ENCODE measurements at regions not wholly inside any gene's neighbourhood (a gene's known extent, or its start where the extent isn't known, plus 50 kb on each side); places are given as distances from the start of the nearest gene placed in this dataset.

- Histone ChIP-seq H4K20me1 (ENCODE audit: low read depth, low read length) (no peaks in the 10 kb centered on the region), H3K4me2 (ENCODE audit: low read depth, low read length, poor library complexity, severe bottlenecking) (no peak overlapping the region), H3F3A (ENCODE audit: insufficient read depth) (no peaks in the 10 kb centered on the region), H3K9me2 (replicated peaks; ENCODE audit: insufficient read depth, low read length) (no peaks in the 10 kb centered on the region), H3K79me2 (ENCODE audit: insufficient read depth, low read length) (no peaks in the 10 kb centered on the region), H3K27ac (ENCODE audit: low read depth, low read length) (no peak overlapping the region), H3K4me3 (ENCODE audit: insufficient read depth, low read length, poor library complexity, severe bottlenecking) (no peak overlapping the region), H3K9me3 (ENCODE audit: insufficient read depth, low read length) (no peaks in the 10 kb centered on the region), H3K36me3 (ENCODE audit: low read length) (no peaks in the 10 kb centered on the region), H2AFZ (ENCODE audit: low read depth, low read length, severe bottlenecking) (no peak overlapping the region), H3K9ac (ENCODE audit: low read length) (no peak overlapping the region), H3K27me3 (ENCODE audit: low read length) (no peaks in the 10 kb centered on the region)
- TF ChIP-seq EZH2phosphoT487 (conservative IDR thresholded peaks at IDR 0.05; ENCODE audit: low read length) (no peak), CTCF (IDR thresholded peaks at IDR 0.05; ENCODE audit: insufficient read depth, low read length, poor library complexity, severe bottlenecking) (no peak)
Observed at GRCh38 chr13:107516517-107516916, 698.8 kb downstream of the LIG4 start.

GRCh38 chr13:107512551-107512950, 702.8 kb downstream of the LIG4 start:
- Histone ChIP-seq H3K4me3 (ENCODE audit: insufficient read depth, low read length, poor library complexity, severe bottlenecking) (no peak overlapping the region), H3K9me2 (replicated peaks; ENCODE audit: insufficient read depth, low read length) (no peaks in the 10 kb centered on the region), H3K79me2 (ENCODE audit: insufficient read depth, low read length) (no peaks in the 10 kb centered on the region), H2AFZ (ENCODE audit: low read depth, low read length, severe bottlenecking) (no peak overlapping the region), H3K9ac (ENCODE audit: low read length) (no peak overlapping the region), H3F3A (ENCODE audit: insufficient read depth) (no peaks in the 10 kb centered on the region), H3K27ac (ENCODE audit: low read depth, low read length) (no peak overlapping the region), H3K9me3 (ENCODE audit: insufficient read depth, low read length) (no peaks in the 10 kb centered on the region), H3K4me2 (ENCODE audit: low read depth, low read length, poor library complexity, severe bottlenecking) (no peak overlapping the region), H3K36me3 (ENCODE audit: low read length) (no peaks in the 10 kb centered on the region), H4K20me1 (ENCODE audit: low read depth, low read length) (no peaks in the 10 kb centered on the region), H3K27me3 (ENCODE audit: low read length) (no peaks in the 10 kb centered on the region)
- TF ChIP-seq EZH2phosphoT487 (conservative IDR thresholded peaks at IDR 0.05; ENCODE audit: low read length) = no peak
- TF ChIP-seq CTCF (IDR thresholded peaks at IDR 0.05; ENCODE audit: insufficient read depth, low read length, poor library complexity, severe bottlenecking) = no peak

GRCh38 chr13:107497661-107498060, 717.7 kb downstream of the LIG4 start:
- Histone ChIP-seq H3F3A (ENCODE audit: insufficient read depth) (no peaks in the 10 kb centered on the region), H3K36me3 (ENCODE audit: low read length) (no peaks in the 10 kb centered on the region), H3K79me2 (ENCODE audit: insufficient read depth, low read length) (no peaks in the 10 kb centered on the region), H3K9me2 (replicated peaks; ENCODE audit: insufficient read depth, low read length) (no peaks in the 10 kb centered on the region), H3K9me3 (ENCODE audit: insufficient read depth, low read length) (no peaks in the 10 kb centered on the region), H3K27ac (ENCODE audit: low read depth, low read length) (no peak overlapping the region), H3K4me2 (ENCODE audit: low read depth, low read length, poor library complexity, severe bottlenecking) (no peak overlapping the region), H4K20me1 (ENCODE audit: low read depth, low read length) (no peaks in the 10 kb centered on the region), H3K9ac (ENCODE audit: low read length) (no peak overlapping the region), H2AFZ (ENCODE audit: low read depth, low read length, severe bottlenecking) (no peak overlapping the region), H3K27me3 (ENCODE audit: low read length) (no peaks in the 10 kb centered on the region), H3K4me3 (ENCODE audit: insufficient read depth, low read length, poor library complexity, severe bottlenecking) (no peak overlapping the region)
- no peak for TF ChIP-seq EZH2phosphoT487 (conservative IDR thresholded peaks at IDR 0.05; ENCODE audit: low read length)
- TF ChIP-seq CTCF (IDR thresholded peaks at IDR 0.05; ENCODE audit: insufficient read depth, low read length, poor library complexity, severe bottlenecking) = no peak

Measured in SU-DHL-6 (cell line).